H7 (cell line): ENCODE measurements at regions not wholly inside any gene's neighbourhood (a gene's known extent, or its start where the extent isn't known, plus 50 kb on each side); places are given as distances from the start of the nearest gene placed in this dataset.

Experiments used
- DNase-seq: peaks from one replicate; pipeline ENCODE4 v3.0.0; 2012
- H3K27me3 ChIP-seq: 2 replicates; pipeline ENCODE4 v1.6.0; 2011; ENCODE audit warnings: mild to moderate bottlenecking, low read length; ENCODE audit not compliant: control insufficient read depth, insufficient read depth
- H3K36me3 ChIP-seq: replicated peaks from 2 replicates; pipeline ENCODE4 v1.5.1; 2011; ENCODE audit warnings: low read length; ENCODE audit not compliant: control insufficient read depth, insufficient read depth
- H3K4me3 ChIP-seq: 2 replicates; pipeline ENCODE4 v1.5.1; 2011; ENCODE audit warnings: low read depth, mild to moderate bottlenecking, control low read depth, low read length, moderate library complexity; ENCODE audit not compliant: insufficient read depth

DNA sequence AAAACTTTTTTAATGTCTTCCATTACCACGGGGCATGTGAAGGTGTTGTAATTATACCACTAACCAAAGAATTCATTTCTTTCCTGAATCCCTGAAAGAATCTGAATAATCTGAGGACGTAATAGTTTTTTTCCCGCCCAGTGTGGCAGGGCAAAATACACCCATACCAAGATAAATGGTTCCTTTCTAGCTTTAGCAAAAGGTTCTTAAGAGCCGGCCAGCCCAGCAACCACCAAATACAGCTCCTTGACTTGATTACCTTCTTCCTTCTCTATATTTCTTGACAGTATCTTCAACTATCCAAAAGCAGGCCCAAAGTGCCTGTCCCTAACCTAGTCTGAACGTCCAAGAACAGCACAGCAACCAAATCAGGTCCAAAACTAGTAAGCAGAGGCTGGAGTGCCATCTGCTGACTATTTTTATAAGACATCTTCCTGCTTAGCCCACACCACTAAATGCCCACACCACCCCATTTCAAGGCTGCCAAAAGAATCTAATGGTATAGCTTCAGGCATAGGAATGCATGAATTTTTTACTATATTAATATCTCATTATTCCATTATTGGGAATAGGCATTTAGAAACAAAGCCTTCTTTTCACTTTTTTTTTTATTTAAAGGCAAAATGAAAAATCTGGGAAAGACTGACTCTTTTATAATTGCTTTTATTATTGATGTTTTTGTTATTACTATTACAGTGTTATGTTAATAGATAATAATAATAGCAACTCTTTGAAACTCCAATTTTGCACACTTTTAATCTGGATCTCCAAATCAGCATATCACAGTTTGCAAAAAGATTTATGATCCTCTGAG, 524.4 kb downstream of the MED13L start:
- DNase-seq, result peak; percentile 36
- Histone ChIP-seq H3K27me3 (no peaks in the 10 kb centered on the region), H3K36me3 (no peaks in the 10 kb centered on the region)

DNA sequence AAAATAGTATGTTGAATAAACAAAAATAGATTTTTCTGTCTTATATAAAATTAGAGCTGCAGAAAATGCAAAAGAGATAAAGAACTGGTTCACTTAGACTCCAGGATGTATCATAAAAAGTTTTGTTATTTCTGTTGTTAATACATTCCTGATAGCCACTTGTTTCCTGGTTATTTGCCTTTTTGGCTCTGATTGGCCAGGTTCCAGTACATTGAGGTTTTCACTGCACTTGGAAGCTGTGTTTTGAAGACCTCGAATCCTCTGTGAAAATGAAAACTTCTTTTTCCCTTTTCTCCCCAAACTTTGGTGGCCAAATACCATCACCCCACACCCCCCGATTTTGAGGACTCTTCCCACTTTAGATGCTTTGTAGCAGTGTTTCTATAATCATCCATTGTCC, 525.3 kb downstream of the MED13L start:
- H3K4me3 ChIP-seq, result no peak overlapping the region
- H3K27me3 ChIP-seq, result no peaks in the 10 kb centered on the region
- no peak for DNase-seq
- H3K36me3 ChIP-seq, result no peaks in the 10 kb centered on the region

More for the DNA sequence above, 524.4 kb downstream of the MED13L start:
- H3K4me3 ChIP-seq, result no peak overlapping the region

DNA sequence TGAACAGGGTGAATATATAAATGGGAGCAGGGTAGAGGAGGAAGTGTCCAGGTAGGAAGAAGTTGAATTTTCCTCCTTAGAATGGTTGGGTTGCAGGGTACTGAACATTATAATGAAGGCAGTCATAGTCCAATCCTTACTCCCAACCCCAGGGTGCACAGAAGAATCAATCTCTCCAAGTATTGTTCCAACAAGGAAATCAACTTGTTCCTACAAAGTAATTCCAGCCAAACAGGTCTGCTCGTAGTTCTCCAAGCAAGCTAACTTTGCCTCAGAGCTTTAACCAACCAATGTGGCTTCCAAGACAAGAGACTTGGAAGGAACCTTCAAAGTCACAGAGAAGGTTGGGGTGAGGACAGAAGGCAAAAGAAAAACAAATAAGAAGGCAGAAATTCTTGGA, 527.2 kb downstream of the MED13L start:
- Histone ChIP-seq H3K36me3 (no peaks in the 10 kb centered on the region), H3K27me3 (no peaks in the 10 kb centered on the region), H3K4me3 (no peak overlapping the region)
- DNase-seq, result no peak

DNA sequence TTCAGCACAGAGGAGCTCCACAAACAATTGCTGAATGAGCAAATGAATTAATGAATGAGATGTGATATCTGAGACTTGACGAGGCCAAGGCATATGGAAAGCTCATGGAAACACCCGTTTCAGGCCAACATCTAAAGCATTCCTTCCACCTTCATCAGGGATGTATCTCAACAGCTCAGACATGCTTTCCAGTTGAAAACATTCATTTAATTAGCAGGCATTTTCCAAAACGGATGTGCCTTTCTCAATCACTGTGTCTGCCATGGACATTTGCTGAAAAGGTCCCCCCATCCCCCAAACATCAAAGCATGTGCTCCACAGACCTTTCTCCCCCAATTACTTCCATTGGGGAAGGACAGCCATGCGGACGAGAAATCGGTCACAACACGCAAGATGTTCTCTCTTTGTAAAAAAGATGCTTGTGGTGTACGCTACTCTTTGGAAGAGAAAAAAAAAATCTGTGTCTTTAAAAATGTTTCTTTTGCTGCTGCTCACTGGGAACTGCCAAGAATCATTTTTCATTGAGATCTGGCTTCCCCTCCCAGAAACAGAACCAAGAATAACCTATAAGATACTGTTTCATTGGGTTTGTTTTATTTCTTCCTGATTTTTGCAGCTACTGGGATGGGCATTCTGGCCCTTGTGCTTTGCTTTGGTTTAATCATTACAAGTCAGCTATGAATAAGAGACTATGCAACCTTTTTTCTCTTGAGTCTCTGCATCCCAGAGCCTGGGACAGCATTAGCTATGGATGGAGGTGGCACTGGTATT, 528.2 kb downstream of the MED13L start:
- DNase-seq, result no peak
- Histone ChIP-seq H3K36me3 (no peaks in the 10 kb centered on the region), H3K27me3 (no peaks in the 10 kb centered on the region), H3K4me3 (no peak overlapping the region)

DNA sequence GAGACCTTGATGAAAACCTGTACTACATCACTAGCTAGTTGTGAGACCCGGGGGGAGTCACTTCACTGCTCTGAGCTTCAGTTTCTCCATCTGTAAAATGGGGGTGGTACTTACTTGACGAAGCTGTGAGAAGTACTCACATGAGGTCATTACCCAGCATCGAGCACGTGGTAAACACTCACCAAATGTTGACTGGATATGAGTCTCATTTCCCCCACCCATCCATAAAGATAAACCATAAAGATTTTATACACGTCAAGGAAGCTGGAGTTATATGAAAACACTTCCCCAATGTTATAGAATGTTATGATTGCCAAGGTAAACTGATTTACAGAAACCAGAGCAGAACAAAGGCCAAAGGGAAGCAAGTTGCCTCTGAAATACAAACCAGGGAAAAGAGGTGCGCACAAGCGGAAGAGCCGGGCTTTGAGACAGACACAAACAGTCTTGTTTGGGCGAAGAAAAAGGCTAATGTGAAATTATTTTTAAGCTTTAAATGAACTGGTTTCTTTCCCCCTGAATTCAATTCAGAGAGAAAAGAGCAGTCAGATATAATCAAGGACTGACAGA, 536.8 kb downstream of the MED13L start:
- Histone ChIP-seq H3K36me3 (no peaks in the 10 kb centered on the region), H3K4me3 (no peak overlapping the region)
- no peak for DNase-seq

GRCh38 chr12:115737895-115738294, 539.6 kb downstream of the MED13L start:
- no peaks in the 10 kb centered on the region for H3K27me3 ChIP-seq
- no peak overlapping the region for H3K4me3 ChIP-seq

More for the DNA sequence above, 536.8 kb downstream of the MED13L start:
- H3K27me3 ChIP-seq, result no peaks in the 10 kb centered on the region

DNA sequence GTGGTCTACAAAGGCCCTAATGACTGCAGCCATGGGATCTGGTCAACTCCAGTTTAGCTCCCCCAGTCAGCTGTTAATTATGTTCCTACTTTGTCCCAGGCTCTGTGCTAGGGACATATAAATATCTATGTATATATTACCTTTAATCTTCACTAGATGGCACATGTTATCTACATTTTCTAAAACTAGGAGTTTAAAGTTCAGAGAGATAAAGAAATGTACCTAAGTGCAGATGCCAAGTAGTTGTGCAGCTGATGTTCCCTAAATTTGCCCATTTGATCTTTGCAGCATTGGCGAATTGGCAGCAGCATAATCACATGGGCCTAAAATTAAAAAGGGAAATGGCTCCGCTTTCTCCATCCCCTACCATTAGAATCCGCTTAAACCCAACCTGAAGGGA, 541.1 kb downstream of the MED13L start:
- Histone ChIP-seq H3K4me3 (no peak overlapping the region), H3K36me3 (no peaks in the 10 kb centered on the region), H3K27me3 (no peaks in the 10 kb centered on the region)
- DNase-seq, result no peak

More at GRCh38 chr12:115737895-115738294, 539.6 kb downstream of the MED13L start:
- H3K36me3 ChIP-seq, result no peaks in the 10 kb centered on the region
- DNase-seq, result no peak

GRCh38 chr12:115730975-115731541, 546.4 kb downstream of the MED13L start:
- DNase-seq, result no peak
- no peak overlapping the region for H3K4me3 ChIP-seq
- H3K36me3 ChIP-seq, result no peaks in the 10 kb centered on the region
- H3K27me3 ChIP-seq, result no peaks in the 10 kb centered on the region

GRCh38 chr12:115726691-115727090, 550.8 kb downstream of the MED13L start:
- no peaks in the 10 kb centered on the region for H3K27me3 ChIP-seq
- no peak for DNase-seq
- H3K4me3 ChIP-seq, result no peak overlapping the region
- no peaks in the 10 kb centered on the region for H3K36me3 ChIP-seq

DNA sequence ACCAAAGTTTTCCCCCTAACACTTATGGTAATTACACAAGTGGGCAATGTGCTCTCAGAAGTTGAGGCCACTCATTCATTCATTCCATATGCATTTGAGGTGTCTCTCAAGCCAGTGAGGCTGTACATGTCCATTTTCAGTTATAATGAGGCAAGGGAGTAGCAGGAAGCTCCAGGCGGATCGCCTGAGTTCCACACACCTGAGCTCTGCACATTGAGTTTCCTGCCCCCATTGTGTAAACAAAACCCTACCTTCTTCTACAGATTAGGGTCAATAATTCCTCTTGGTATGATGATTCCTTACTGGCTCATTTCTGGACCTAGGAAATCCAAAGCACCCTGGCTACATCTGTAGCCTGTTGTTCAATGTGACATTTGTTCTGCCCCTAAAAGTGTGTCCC, 555.3 kb downstream of the MED13L start:
- no peak for DNase-seq
- H3K36me3 ChIP-seq, result no peaks in the 10 kb centered on the region
- H3K4me3 ChIP-seq, result no peak overlapping the region
- H3K27me3 ChIP-seq, result no peaks in the 10 kb centered on the region

DNA sequence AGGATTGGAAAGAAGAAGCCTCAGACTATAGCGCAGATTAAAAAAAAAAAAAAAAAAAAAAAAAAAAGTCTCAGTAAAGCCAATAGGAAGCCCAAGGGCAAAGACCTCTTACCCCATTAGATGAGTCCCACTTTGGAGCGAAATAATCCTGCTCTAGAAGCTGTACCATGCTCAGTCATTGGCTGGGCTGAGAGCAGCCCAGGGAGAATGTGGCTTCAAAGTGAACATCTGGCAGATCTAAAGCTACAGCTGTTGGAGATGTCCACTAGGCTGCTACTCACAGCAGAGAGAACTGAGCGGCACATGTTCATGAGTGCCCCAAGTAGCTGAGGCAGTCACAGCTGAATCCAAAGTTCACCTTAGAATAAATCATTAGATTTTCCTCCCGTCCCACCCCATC, 560.9 kb downstream of the MED13L start:
- H3K27me3 ChIP-seq, result no peaks in the 10 kb centered on the region
- no peak for DNase-seq
- H3K36me3 ChIP-seq, result no peaks in the 10 kb centered on the region
- H3K4me3 ChIP-seq, result no peak overlapping the region

DNA sequence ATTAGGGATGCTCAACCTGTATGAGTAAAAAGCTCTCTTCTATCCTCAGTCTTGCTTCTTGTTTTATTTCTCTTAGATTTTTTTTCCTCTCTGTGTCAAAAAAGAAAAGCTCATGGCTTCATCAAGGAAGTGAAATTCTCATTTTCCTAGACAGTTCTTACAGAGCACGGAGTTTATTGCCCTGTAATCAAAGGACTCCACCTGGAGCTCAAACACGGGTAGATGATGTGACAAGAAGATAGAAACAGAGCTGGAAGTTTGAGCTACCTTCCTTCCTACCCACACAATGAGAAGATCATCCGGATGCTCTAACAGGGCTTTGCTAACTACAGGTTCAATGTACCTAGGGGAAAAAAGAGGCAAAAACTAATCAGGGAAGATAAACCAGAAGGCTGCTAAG, 564.8 kb downstream of the MED13L start:
- Histone ChIP-seq H3K36me3 (no peaks in the 10 kb centered on the region), H3K4me3 (no peak overlapping the region), H3K27me3 (no peaks in the 10 kb centered on the region)
- DNase-seq, result no peak

- DNase-seq, result no peak
- Histone ChIP-seq H3K36me3 (no peaks in the 10 kb centered on the region), H3K4me3 (no peak overlapping the region), H3K27me3 (no peaks in the 10 kb centered on the region)
Observed at GRCh38 chr12:115710104-115710564, 567.4 kb downstream of the MED13L start.

DNA sequence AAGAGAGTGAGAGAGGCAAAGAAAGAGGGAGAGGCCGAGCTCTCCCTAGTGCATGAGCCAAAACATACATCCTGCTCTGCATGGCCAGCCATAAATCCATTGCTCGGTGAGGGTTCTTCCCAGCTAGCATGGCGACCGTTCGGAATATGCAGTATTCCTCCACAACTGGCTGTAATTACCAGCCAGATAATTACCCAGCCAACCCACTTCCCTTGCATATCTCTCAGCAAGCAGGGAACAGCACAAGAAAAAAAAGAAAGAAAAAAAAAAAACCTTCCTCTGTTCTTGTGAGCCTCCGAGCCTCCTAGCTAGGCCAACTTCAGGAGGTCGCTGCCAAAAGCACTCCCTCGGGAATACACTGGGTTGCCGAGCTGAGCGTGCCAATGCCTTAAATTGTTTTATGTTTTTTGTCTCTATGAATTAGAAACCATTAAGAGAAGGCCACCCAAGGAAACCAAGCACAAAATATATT, 567.9 kb downstream of the MED13L start:
- no peaks in the 10 kb centered on the region for H3K27me3 ChIP-seq
- DNase-seq, result no peak
- H3K4me3 ChIP-seq, result no peak overlapping the region
- no peaks in the 10 kb centered on the region for H3K36me3 ChIP-seq
